ENCODE measurements at regions not wholly inside any gene's neighbourhood (a gene's known extent, or its start where the extent isn't known, plus 50 kb on each side); places are given as distances from the start of the nearest gene placed in this dataset.

- no peak overlapping the region for H2AFZ ChIP-seq (ENCODE audit: low read length)
- no peak overlapping the region for H3K4ac ChIP-seq (replicated peaks; ENCODE audit: insufficient read length, low read depth, low read length)
- POLR2A ChIA-PET (ENCODE audit: partially characterized antibody), result no interaction called here
- H3K56ac ChIP-seq (replicated peaks; ENCODE audit: insufficient read length, low read depth, low read length), result no peak overlapping the region
- H3K79me1 ChIP-seq (ENCODE audit: low read depth, low read length), result no peaks in the 10 kb centered on the region
- no peak overlapping the region for H3K18ac ChIP-seq (ENCODE audit: extremely low read depth, low read length)
- no peaks in the 10 kb centered on the region for H3K23me2 ChIP-seq (ENCODE audit: low read depth, low read length)
- DNase-seq (ENCODE audit: low read depth in 1 of 2, low spot score in 2 of 2) (no peak), FAIRE-seq (no peak)
- no peak overlapping the region for H2BK120ac ChIP-seq (replicated peaks; ENCODE audit: low read depth, low read length)
- CTCF ChIA-PET (ENCODE audit: partially characterized antibody), result no interaction called here
- H2BK5ac ChIP-seq (ENCODE audit: low read depth, low read length), result no peak overlapping the region
- no peak overlapping the region for H4K91ac ChIP-seq (replicated peaks; ENCODE audit: insufficient read length, low read length)
- H2BK20ac ChIP-seq (ENCODE audit: low read length), result no peak overlapping the region
- H4K8ac ChIP-seq (ENCODE audit: extremely low read depth, insufficient read depth, low read length), result no peak overlapping the region
- no peaks in the 10 kb centered on the region for H3K4me1 ChIP-seq (replicated peaks in 1 of 4; ENCODE audit: control insufficient read depth in 3 of 4, insufficient read depth in 4 of 4, low read length in 3 of 4)
- H4K20me1 ChIP-seq (replicated peaks in 1 of 2; ENCODE audit: control insufficient read depth in 1 of 2, insufficient read depth in 2 of 2, low read length in 2 of 2), result no peaks in the 10 kb centered on the region
- TF ChIP-seq SRF (IDR thresholded peaks at IDR 0.05; ENCODE audit: low read depth, low read length), result no peak
- no peak for TF ChIP-seq TBP (IDR thresholded peaks at IDR 0.05; ENCODE audit: low read depth, low read length)
- no peak for TF ChIP-seq RNF2 (IDR thresholded peaks at IDR 0.05; ENCODE audit: borderline replicate concordance, low read depth, low read length, missing control alignments, poor library complexity, severe bottlenecking)
- no peak for TF ChIP-seq SP4 (IDR thresholded peaks at IDR 0.05; ENCODE audit: low read length)
- TF ChIP-seq FOSL1 (IDR thresholded peaks at IDR 0.05; ENCODE audit: insufficient read depth, low read depth, low read length), result no peak
- no peak for TF ChIP-seq EP300 (IDR thresholded peaks at IDR 0.05; ENCODE audit: borderline replicate concordance in 1 of 2, low read depth in 2 of 2, low read length in 2 of 2)
- TF ChIP-seq HDAC2 (IDR thresholded peaks at IDR 0.05; ENCODE audit: borderline replicate concordance in 1 of 2, low read depth in 2 of 2, low read length in 2 of 2), result no peak
- no peak for TF ChIP-seq CTCF (IDR thresholded peaks at IDR 0.05; ENCODE audit: control extremely low read depth in 1 of 3, insufficient read depth in 1 of 3, low read depth in 1 of 3, low read length in 3 of 3)
- TF ChIP-seq CREB1 (IDR thresholded peaks at IDR 0.05), result no peak
- no peak overlapping the region for H3K9ac ChIP-seq (replicated peaks in 1 of 4; ENCODE audit: extremely low read depth in 1 of 4, low read depth in 3 of 4, low read length in 3 of 4)
- no peak overlapping the region for H4K5ac ChIP-seq (ENCODE audit: insufficient read length, low read depth, low read length)
- no peak overlapping the region for H2BK12ac ChIP-seq (ENCODE audit: low read depth, low read length)
- peaks cover 0 to 4% of the 10 kb centered on the region in 2 experiments; a peak in 1 of 4 replicates for H3K9me3 ChIP-seq (ENCODE audit: insufficient read depth in 2 of 2, low read depth in 1 of 2, low read length in 1 of 2)
- no peaks in the 10 kb centered on the region for H3K27me3 ChIP-seq (replicated peaks in 1 of 4; ENCODE audit: control insufficient read depth in 3 of 4, extremely low read depth in 1 of 4, insufficient read depth in 3 of 4, low read length in 3 of 4)
- WGBS, 2 experiments (ENCODE audit: extremely low coverage in 1 of 2, insufficient coverage in 1 of 2, insufficient read length in 1 of 2, insufficient replicate concordance in 2 of 2, low coverage in 1 of 2, low lambda C conversion rate in 2 of 2, missing lambda C conversion rate in 1 of 2), result 76 to 100% methylated on average over 1 of the region's 1 CpG
- no peaks in the 10 kb centered on the region; a peak in 2 of 8 replicates for H3K36me3 ChIP-seq (ENCODE audit: control insufficient read depth in 2 of 4, insufficient read depth in 4 of 4, low read length in 3 of 4)
- H3K27ac ChIP-seq (ENCODE audit: low read depth, low read length), result no peak overlapping the region
- H3K4me2 ChIP-seq (ENCODE audit: insufficient read depth in 1 of 2, low read depth in 2 of 2, low read length in 2 of 2), result no peak overlapping the region
- H3K23ac ChIP-seq (ENCODE audit: insufficient read length), result no peak overlapping the region
- H2AK5ac ChIP-seq (ENCODE audit: low read depth, low read length), result no peak overlapping the region
- H3K14ac ChIP-seq (ENCODE audit: insufficient read length), result no peak overlapping the region
- no peak overlapping the region for H2BK15ac ChIP-seq (ENCODE audit: low read length)
- H3K79me2 ChIP-seq (ENCODE audit: control insufficient read depth in 1 of 2, insufficient read depth in 2 of 2, low read length in 2 of 2), result no peaks in the 10 kb centered on the region
- no peak overlapping the region for H3K4me3 ChIP-seq (ENCODE audit: extremely low read depth in 1 of 4, insufficient read depth in 2 of 4, low read depth in 3 of 4, low read length in 4 of 4)
Observed at GRCh38 chr2:185502351-185502750, 236.3 kb upstream of the FSIP2 start.

Measured in H1 (cell line).